ENCODE measurements at regions not wholly inside any gene's neighbourhood (a gene's known extent, or its start where the extent isn't known, plus 50 kb on each side); places are given as distances from the start of the nearest gene placed in this dataset.

GRCh38 chr5:168123631-168124528 is 167.6 kb upstream of the WWC1 start:
- Histone ChIP-seq H3K27ac (ENCODE audit: low read depth in 2 of 2, low read length in 2 of 2) (no peak overlapping the region), H3K4me3 (ENCODE audit: low read length in 2 of 2) (no peak overlapping the region), H3K36me3 (ENCODE audit: control insufficient read depth in 2 of 2, insufficient read depth in 2 of 2, low read length in 2 of 2) (no peaks in the 10 kb centered on the region), H3K27me3 (ENCODE audit: control insufficient read depth in 2 of 2, insufficient read depth in 2 of 2, low read length in 2 of 2) (no peaks in the 10 kb centered on the region), H3K9ac (ENCODE audit: low read depth in 1 of 2, low read length in 2 of 2) (no peak overlapping the region), H3K9me3 (ENCODE audit: control insufficient read depth in 2 of 2, low read length in 2 of 2) (no peaks in the 10 kb centered on the region), H3K4me1 (ENCODE audit: control insufficient read depth in 2 of 2, insufficient read depth in 2 of 2, low read length in 2 of 2) (no peaks in the 10 kb centered on the region)

GRCh38 chr5:168125445-168126199 is 165.8 kb upstream of the WWC1 start:
- Histone ChIP-seq H3K4me3 (ENCODE audit: low read length in 2 of 2) (no peak overlapping the region), H3K36me3 (ENCODE audit: control insufficient read depth in 2 of 2, insufficient read depth in 2 of 2, low read length in 2 of 2) (no peaks in the 10 kb centered on the region), H3K9ac (ENCODE audit: low read depth in 1 of 2, low read length in 2 of 2) (no peak overlapping the region), H3K9me3 (ENCODE audit: control insufficient read depth in 2 of 2, low read length in 2 of 2) (no peaks in the 10 kb centered on the region), H3K27ac (ENCODE audit: low read depth in 2 of 2, low read length in 2 of 2) (no peak overlapping the region), H3K4me1 (ENCODE audit: control insufficient read depth in 2 of 2, insufficient read depth in 2 of 2, low read length in 2 of 2) (no peaks in the 10 kb centered on the region), H3K27me3 (ENCODE audit: control insufficient read depth in 2 of 2, insufficient read depth in 2 of 2, low read length in 2 of 2) (no peaks in the 10 kb centered on the region)

- no peaks in the 10 kb centered on the region for H3K9me3 ChIP-seq (ENCODE audit: control insufficient read depth in 2 of 2, low read length in 2 of 2)
- no peak overlapping the region for H3K27ac ChIP-seq (ENCODE audit: low read depth in 2 of 2, low read length in 2 of 2)
- no peaks in the 10 kb centered on the region for H3K4me1 ChIP-seq (ENCODE audit: control insufficient read depth in 2 of 2, insufficient read depth in 2 of 2, low read length in 2 of 2)
- no peaks in the 10 kb centered on the region for H3K27me3 ChIP-seq (ENCODE audit: control insufficient read depth in 2 of 2, insufficient read depth in 2 of 2, low read length in 2 of 2)
- no peak overlapping the region for H3K4me3 ChIP-seq (ENCODE audit: low read length in 2 of 2)
- H3K36me3 ChIP-seq (ENCODE audit: control insufficient read depth in 2 of 2, insufficient read depth in 2 of 2, low read length in 2 of 2), result no peaks in the 10 kb centered on the region
- no peak overlapping the region for H3K9ac ChIP-seq (ENCODE audit: low read depth in 1 of 2, low read length in 2 of 2)
These were observed 164.8 kb upstream of the WWC1 start for GRCh38 chr5:168126606-168127005.

DNA sequence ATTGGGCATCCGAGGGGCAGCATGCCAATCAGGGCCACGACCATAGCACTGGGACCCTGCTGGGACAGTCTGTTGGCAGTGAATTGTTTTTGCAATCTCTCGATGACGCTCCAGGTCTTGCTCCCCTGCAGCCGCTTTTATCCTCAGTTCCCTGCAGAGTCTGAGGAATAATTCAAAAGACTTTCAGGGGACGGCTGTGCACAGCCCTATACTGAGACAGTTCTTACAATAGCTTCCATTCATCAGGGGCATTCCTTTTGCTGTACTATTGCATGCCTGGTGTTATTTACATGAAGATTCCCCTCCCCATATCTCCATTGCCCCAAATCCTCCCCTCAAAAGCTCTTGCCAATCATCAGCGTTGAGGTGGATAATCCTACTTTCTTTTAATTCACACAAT is 163.3 kb upstream of the WWC1 start:
- Histone ChIP-seq H3K4me3 (ENCODE audit: low read length in 2 of 2) (no peak overlapping the region), H3K27ac (ENCODE audit: low read depth in 2 of 2, low read length in 2 of 2) (no peak overlapping the region), H3K36me3 (ENCODE audit: control insufficient read depth in 2 of 2, insufficient read depth in 2 of 2, low read length in 2 of 2) (no peaks in the 10 kb centered on the region), H3K4me1 (ENCODE audit: control insufficient read depth in 2 of 2, insufficient read depth in 2 of 2, low read length in 2 of 2) (no peaks in the 10 kb centered on the region), H3K27me3 (ENCODE audit: control insufficient read depth in 2 of 2, insufficient read depth in 2 of 2, low read length in 2 of 2) (no peaks in the 10 kb centered on the region), H3K9me3 (ENCODE audit: control insufficient read depth in 2 of 2, low read length in 2 of 2) (no peaks in the 10 kb centered on the region), H3K9ac (ENCODE audit: low read depth in 1 of 2, low read length in 2 of 2) (no peak overlapping the region)

DNA sequence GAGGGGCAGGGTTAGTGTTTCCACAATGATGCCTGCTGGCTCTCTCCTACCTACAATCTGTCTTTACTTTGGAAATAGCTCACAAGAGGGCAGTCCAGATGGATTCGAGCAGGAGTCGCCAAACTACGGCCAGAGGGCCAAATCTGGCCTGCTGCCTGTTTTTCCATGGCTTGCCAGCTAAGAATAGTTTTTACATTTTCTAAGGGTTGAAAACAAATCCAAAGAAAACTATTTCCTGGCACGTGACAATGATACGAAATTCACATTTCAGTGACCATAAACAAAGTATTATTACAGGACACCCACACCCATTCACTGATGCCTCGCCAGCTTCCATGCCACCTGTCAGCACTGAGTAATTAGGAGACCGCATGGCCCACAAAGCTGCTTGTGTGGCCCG is 162.9 kb upstream of the WWC1 start:
- Histone ChIP-seq H3K4me1 (ENCODE audit: control insufficient read depth in 2 of 2, insufficient read depth in 2 of 2, low read length in 2 of 2) (no peaks in the 10 kb centered on the region), H3K4me3 (ENCODE audit: low read length in 2 of 2) (no peak overlapping the region), H3K9ac (ENCODE audit: low read depth in 1 of 2, low read length in 2 of 2) (no peak overlapping the region), H3K27me3 (ENCODE audit: control insufficient read depth in 2 of 2, insufficient read depth in 2 of 2, low read length in 2 of 2) (no peaks in the 10 kb centered on the region), H3K27ac (ENCODE audit: low read depth in 2 of 2, low read length in 2 of 2) (no peak overlapping the region), H3K9me3 (ENCODE audit: control insufficient read depth in 2 of 2, low read length in 2 of 2) (no peaks in the 10 kb centered on the region), H3K36me3 (ENCODE audit: control insufficient read depth in 2 of 2, insufficient read depth in 2 of 2, low read length in 2 of 2) (no peaks in the 10 kb centered on the region)

- Histone ChIP-seq H3K36me3 (ENCODE audit: control insufficient read depth in 2 of 2, insufficient read depth in 2 of 2, low read length in 2 of 2) (no peaks in the 10 kb centered on the region), H3K27me3 (ENCODE audit: control insufficient read depth in 2 of 2, insufficient read depth in 2 of 2, low read length in 2 of 2) (no peaks in the 10 kb centered on the region), H3K9me3 (ENCODE audit: control insufficient read depth in 2 of 2, low read length in 2 of 2) (no peaks in the 10 kb centered on the region), H3K4me1 (ENCODE audit: control insufficient read depth in 2 of 2, insufficient read depth in 2 of 2, low read length in 2 of 2) (peaks cover 0 to 2% of the 10 kb centered on the region in 2 donors), H3K4me3 (ENCODE audit: low read length in 2 of 2) (no peak overlapping the region), H3K27ac (ENCODE audit: low read depth in 2 of 2, low read length in 2 of 2) (no peak overlapping the region), H3K9ac (ENCODE audit: low read depth in 1 of 2, low read length in 2 of 2) (no peak overlapping the region)
These were observed 159.9 kb upstream of the WWC1 start for GRCh38 chr5:168131519-168131918.

GRCh38 chr5:168132241-168132641 is 159.2 kb upstream of the WWC1 start:
- Histone ChIP-seq H3K36me3 (ENCODE audit: control insufficient read depth in 2 of 2, insufficient read depth in 2 of 2, low read length in 2 of 2) (no peaks in the 10 kb centered on the region), H3K9ac (ENCODE audit: low read depth in 1 of 2, low read length in 2 of 2) (no peak overlapping the region), H3K27me3 (ENCODE audit: control insufficient read depth in 2 of 2, insufficient read depth in 2 of 2, low read length in 2 of 2) (no peaks in the 10 kb centered on the region), H3K4me3 (ENCODE audit: low read length in 2 of 2) (no peak overlapping the region), H3K9me3 (ENCODE audit: control insufficient read depth in 2 of 2, low read length in 2 of 2) (no peaks in the 10 kb centered on the region), H3K4me1 (ENCODE audit: control insufficient read depth in 2 of 2, insufficient read depth in 2 of 2, low read length in 2 of 2) (peaks cover 0 to 5% of the 10 kb centered on the region in 2 donors), H3K27ac (ENCODE audit: low read depth in 2 of 2, low read length in 2 of 2) (no peak overlapping the region)

- H3K9me3 ChIP-seq (ENCODE audit: control insufficient read depth in 2 of 2, low read length in 2 of 2), result no peaks in the 10 kb centered on the region
- H3K27me3 ChIP-seq (ENCODE audit: control insufficient read depth in 2 of 2, insufficient read depth in 2 of 2, low read length in 2 of 2), result no peaks in the 10 kb centered on the region
- H3K4me1 ChIP-seq (ENCODE audit: control insufficient read depth in 2 of 2, insufficient read depth in 2 of 2, low read length in 2 of 2), result peaks cover 0 to 5% of the 10 kb centered on the region in 2 donors
- no peak overlapping the region for H3K4me3 ChIP-seq (ENCODE audit: low read length in 2 of 2)
- H3K9ac ChIP-seq (ENCODE audit: low read depth in 1 of 2, low read length in 2 of 2), result no peak overlapping the region
- H3K36me3 ChIP-seq (ENCODE audit: control insufficient read depth in 2 of 2, insufficient read depth in 2 of 2, low read length in 2 of 2), result no peaks in the 10 kb centered on the region
- no peak overlapping the region for H3K27ac ChIP-seq (ENCODE audit: low read depth in 2 of 2, low read length in 2 of 2)
These were observed 155.5 kb upstream of the WWC1 start for GRCh38 chr5:168135897-168136296.

GRCh38 chr5:168136340-168136739 is 155.1 kb upstream of the WWC1 start:
- Histone ChIP-seq H3K27ac (ENCODE audit: low read depth in 2 of 2, low read length in 2 of 2) (no peak overlapping the region), H3K9ac (ENCODE audit: low read depth in 1 of 2, low read length in 2 of 2) (no peak overlapping the region), H3K4me3 (ENCODE audit: low read length in 2 of 2) (no peak overlapping the region), H3K36me3 (ENCODE audit: control insufficient read depth in 2 of 2, insufficient read depth in 2 of 2, low read length in 2 of 2) (no peaks in the 10 kb centered on the region), H3K4me1 (ENCODE audit: control insufficient read depth in 2 of 2, insufficient read depth in 2 of 2, low read length in 2 of 2) (peaks cover 0 to 5% of the 10 kb centered on the region in 2 donors), H3K27me3 (ENCODE audit: control insufficient read depth in 2 of 2, insufficient read depth in 2 of 2, low read length in 2 of 2) (no peaks in the 10 kb centered on the region), H3K9me3 (ENCODE audit: control insufficient read depth in 2 of 2, low read length in 2 of 2) (no peaks in the 10 kb centered on the region)

DNA sequence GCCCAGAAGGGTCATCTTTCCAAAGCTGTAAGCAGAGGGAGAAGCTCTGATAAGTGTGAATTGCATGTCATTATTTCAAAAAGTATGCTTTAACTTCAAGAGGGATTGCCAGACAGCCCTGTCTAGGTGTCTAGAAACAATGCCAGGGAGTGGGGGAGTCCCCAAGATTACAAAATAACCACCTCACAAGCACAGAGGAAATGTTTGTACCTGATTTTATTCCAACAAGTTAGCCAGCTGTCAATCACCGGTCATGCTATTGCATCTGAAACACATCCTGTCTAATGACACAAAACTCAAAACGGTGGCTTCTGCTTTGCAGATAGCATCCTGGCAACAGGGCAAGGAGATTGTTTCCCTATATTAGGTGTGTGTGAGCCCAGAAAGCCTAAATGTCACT is 154.2 kb upstream of the WWC1 start:
- Histone ChIP-seq H3K4me1 (ENCODE audit: control insufficient read depth in 2 of 2, insufficient read depth in 2 of 2, low read length in 2 of 2) (peaks cover 0 to 5% of the 10 kb centered on the region in 2 donors), H3K9me3 (ENCODE audit: control insufficient read depth in 2 of 2, low read length in 2 of 2) (no peaks in the 10 kb centered on the region), H3K9ac (ENCODE audit: low read depth in 1 of 2, low read length in 2 of 2) (no peak overlapping the region), H3K27ac (ENCODE audit: low read depth in 2 of 2, low read length in 2 of 2) (no peak overlapping the region), H3K36me3 (ENCODE audit: control insufficient read depth in 2 of 2, insufficient read depth in 2 of 2, low read length in 2 of 2) (no peaks in the 10 kb centered on the region), H3K27me3 (ENCODE audit: control insufficient read depth in 2 of 2, insufficient read depth in 2 of 2, low read length in 2 of 2) (no peaks in the 10 kb centered on the region), H3K4me3 (ENCODE audit: low read length in 2 of 2) (no peak overlapping the region)

Data from mucosa of rectum (tissue), 2 donors.